ENCODE measurements at regions not wholly inside any gene's neighbourhood (a gene's known extent, or its start where the extent isn't known, plus 50 kb on each side); places are given as distances from the start of the nearest gene placed in this dataset.

- H2AFZ ChIP-seq (ENCODE audit: low read length) = no peak overlapping the region
- H3K36me3 ChIP-seq (ENCODE audit: insufficient read depth, low read length) = no peaks in the 10 kb centered on the region
- H3K9me2 ChIP-seq (replicated peaks; ENCODE audit: low read depth, low read length) = no peaks in the 10 kb centered on the region
- no peak overlapping the region for H3K4me3 ChIP-seq (ENCODE audit: low read length, poor library complexity, severe bottlenecking)
- no peaks in the 10 kb centered on the region for H4K20me1 ChIP-seq (ENCODE audit: insufficient read depth, low read length, poor library complexity, severe bottlenecking)
- no peak overlapping the region for H3K4me2 ChIP-seq (ENCODE audit: low read depth, low read length, poor library complexity, severe bottlenecking)
- TF ChIP-seq CTCF (conservative IDR thresholded peaks at IDR 0.05; ENCODE audit: low read length) (no peak), EZH2phosphoT487 (IDR thresholded peaks at IDR 0.05; ENCODE audit: borderline replicate concordance) (no peak)
- H3K79me2 ChIP-seq (ENCODE audit: insufficient read depth, low read length) = no peaks in the 10 kb centered on the region
- no peaks in the 10 kb centered on the region for H3K27me3 ChIP-seq (ENCODE audit: insufficient read depth, low read length, poor library complexity, severe bottlenecking)
- H3K9ac ChIP-seq (ENCODE audit: low read depth, low read length, poor library complexity, severe bottlenecking) = no peak overlapping the region
- H3F3A ChIP-seq (ENCODE audit: low read depth) = no peaks in the 10 kb centered on the region
- no peaks in the 10 kb centered on the region for H3K9me3 ChIP-seq (ENCODE audit: insufficient read depth, low read depth, low read length)
- peaks cover 22% of the 10 kb centered on the region for H3K4me1 ChIP-seq (ENCODE audit: insufficient read depth, low read length, poor library complexity, severe bottlenecking)
These were observed 90.6 kb upstream of the PCBD1 start for GRCh38 chr10:70978816-70979480.

GRCh38 chr10:70980687-70981086 lies 92.3 kb upstream of the PCBD1 start:
- H3K79me2 ChIP-seq (ENCODE audit: insufficient read depth, low read length) = no peaks in the 10 kb centered on the region
- H3K9me3 ChIP-seq (ENCODE audit: insufficient read depth, low read depth, low read length) = no peaks in the 10 kb centered on the region
- no peaks in the 10 kb centered on the region for H3K36me3 ChIP-seq (ENCODE audit: insufficient read depth, low read length)
- no peak for TF ChIP-seq CTCF (conservative IDR thresholded peaks at IDR 0.05; ENCODE audit: low read length)
- no peak for TF ChIP-seq EZH2phosphoT487 (IDR thresholded peaks at IDR 0.05; ENCODE audit: borderline replicate concordance)
- H4K20me1 ChIP-seq (ENCODE audit: insufficient read depth, low read length, poor library complexity, severe bottlenecking) = no peaks in the 10 kb centered on the region
- no peak overlapping the region for H2AFZ ChIP-seq (ENCODE audit: low read length)
- H3F3A ChIP-seq (ENCODE audit: low read depth) = no peaks in the 10 kb centered on the region
- H3K27me3 ChIP-seq (ENCODE audit: insufficient read depth, low read length, poor library complexity, severe bottlenecking) = no peaks in the 10 kb centered on the region
- H3K4me2 ChIP-seq (ENCODE audit: low read depth, low read length, poor library complexity, severe bottlenecking) = no peak overlapping the region
- H3K4me1 ChIP-seq (ENCODE audit: insufficient read depth, low read length, poor library complexity, severe bottlenecking) = peaks cover 36% of the 10 kb centered on the region
- H3K4me3 ChIP-seq (ENCODE audit: low read length, poor library complexity, severe bottlenecking) = no peak overlapping the region
- no peaks in the 10 kb centered on the region for H3K9me2 ChIP-seq (replicated peaks; ENCODE audit: low read depth, low read length)
- no peak overlapping the region for H3K9ac ChIP-seq (ENCODE audit: low read depth, low read length, poor library complexity, severe bottlenecking)

- no peaks in the 10 kb centered on the region for H3K9me2 ChIP-seq (replicated peaks; ENCODE audit: low read depth, low read length)
- no peaks in the 10 kb centered on the region for H3K79me2 ChIP-seq (ENCODE audit: insufficient read depth, low read length)
- no peak overlapping the region; the same call in 1 of the 2 replicates for H2AFZ ChIP-seq (ENCODE audit: low read length)
- no peaks in the 10 kb centered on the region for H3K36me3 ChIP-seq (ENCODE audit: insufficient read depth, low read length)
- no peaks in the 10 kb centered on the region for H3F3A ChIP-seq (ENCODE audit: low read depth)
- no peak overlapping the region for H3K4me2 ChIP-seq (ENCODE audit: low read depth, low read length, poor library complexity, severe bottlenecking)
- peak overlapping the region; percentile 5 for H3K9ac ChIP-seq (ENCODE audit: low read depth, low read length, poor library complexity, severe bottlenecking)
- no peak overlapping the region for H3K4me3 ChIP-seq (ENCODE audit: low read length, poor library complexity, severe bottlenecking)
- TF ChIP-seq EZH2phosphoT487 (IDR thresholded peaks at IDR 0.05; ENCODE audit: borderline replicate concordance) (no peak), CTCF (conservative IDR thresholded peaks at IDR 0.05; ENCODE audit: low read length) (no peak)
- H3K27me3 ChIP-seq (ENCODE audit: insufficient read depth, low read length, poor library complexity, severe bottlenecking) = no peaks in the 10 kb centered on the region
- H4K20me1 ChIP-seq (ENCODE audit: insufficient read depth, low read length, poor library complexity, severe bottlenecking) = no peaks in the 10 kb centered on the region
- H3K4me1 ChIP-seq (ENCODE audit: insufficient read depth, low read length, poor library complexity, severe bottlenecking) = peaks cover 42% of the 10 kb centered on the region
- no peaks in the 10 kb centered on the region for H3K9me3 ChIP-seq (ENCODE audit: insufficient read depth, low read depth, low read length)
These were observed 92.9 kb upstream of the PCBD1 start for GRCh38 chr10:70981171-70981836.

All from Loucy (cell line).